Renal cortex interstitium (tissue), 11 donors: ENCODE measurements at regions not wholly inside any gene's neighbourhood (a gene's known extent, or its start where the extent isn't known, plus 50 kb on each side); places are given as distances from the start of the nearest gene placed in this dataset.

Experiments used
- DNase-seq, 11 donors: peaks; one replicate each; pipeline ENCODE4 v3.0.0-alpha.2; 2013; ENCODE audit warnings: low read depth in 9 of 11, low spot score in 4 of 11; ENCODE audit errors: extremely low read depth in 1 of 11

- no peak for DNase-seq
Observed at GRCh38 chr22:22049684-22050083, 67.1 kb upstream of the TOP3B start.

- DNase-seq = no peak
Observed at GRCh38 chr22:22048981-22049531, 66.5 kb upstream of the TOP3B start.

- no peak for DNase-seq
Observed at GRCh38 chr22:22048318-22048942, 65.8 kb upstream of the TOP3B start.

- no peak for DNase-seq
Observed at GRCh38 chr22:22047776-22048175, 65.2 kb upstream of the TOP3B start.

GRCh38 chr22:22047266-22047665, 64.7 kb upstream of the TOP3B start:
- no peak for DNase-seq

- no peak for DNase-seq
Observed at GRCh38 chr22:22046370-22046769, 63.8 kb upstream of the TOP3B start.

- no peak for DNase-seq
Observed at GRCh38 chr22:22045571-22046335, 63.2 kb upstream of the TOP3B start.

GRCh38 chr22:22044153-22044552, 61.6 kb upstream of the TOP3B start:
- no peak for DNase-seq

GRCh38 chr22:22043296-22044078, 60.9 kb upstream of the TOP3B start:
- no peak for DNase-seq

GRCh38 chr22:22042599-22043295, 60.2 kb upstream of the TOP3B start:
- no peak for DNase-seq

GRCh38 chr22:22042009-22042408, 59.4 kb upstream of the TOP3B start:
- no peak for DNase-seq

GRCh38 chr22:22040908-22041307, 58.3 kb upstream of the TOP3B start:
- DNase-seq = no peak

- no peak for DNase-seq
Observed at GRCh38 chr22:22040472-22040871, 57.9 kb upstream of the TOP3B start.

- no peak for DNase-seq
Observed at GRCh38 chr22:22039286-22040074, 56.9 kb upstream of the TOP3B start.

GRCh38 chr22:22038178-22038880, 55.7 kb upstream of the TOP3B start:
- DNase-seq = no peak

- DNase-seq = no peak
Observed at GRCh38 chr22:22037740-22038139, 55.2 kb upstream of the TOP3B start.

- no peak for DNase-seq
Observed at GRCh38 chr22:22037229-22037628, 54.6 kb upstream of the TOP3B start.

GRCh38 chr22:22036588-22036987, 54.0 kb upstream of the TOP3B start:
- no peak for DNase-seq
